ENCODE measurements at regions not wholly inside any gene's neighbourhood (a gene's known extent, or its start where the extent isn't known, plus 50 kb on each side); places are given as distances from the start of the nearest gene placed in this dataset.

GRCh38 chr10:30705101-30705624 lies 75.6 kb upstream of the LYZL2 start:
- TF ChIP-seq EZH2 (IDR thresholded peaks at IDR 0.05; ENCODE audit: low read length, missing control alignments) (no peak), CTCF (conservative IDR thresholded peaks at IDR 0.05 in 1 of 2, IDR thresholded peaks at IDR 0.05 in 1 of 2; ENCODE audit: low read depth in 1 of 2, low read length in 2 of 2) (no peak)
